Keratinocyte (primary cell): ENCODE measurements at regions not wholly inside any gene's neighbourhood (a gene's known extent, or its start where the extent isn't known, plus 50 kb on each side); places are given as distances from the start of the nearest gene placed in this dataset.

Experiments
- EZH2 ChIP-seq: IDR thresholded peaks from one replicate; pipeline ENCODE4 v1.6.1; 2012; ENCODE audit warnings: inconsistent platforms, mild to moderate bottlenecking, low read length, moderate library complexity
- TF ChIP-seq, protein P1 (sequence below), 3 experiments: IDR thresholded peaks in 1 of 3; conservative IDR thresholded peaks in 1 of 3; optimal IDR thresholded peaks in 1 of 3; 2 replicates in 2 of 3; 3 replicates in 1 of 3; pipeline versions ENCODE3 to v1.5.1; 2011; ENCODE audit warnings: low read length in 3 of 3, mild to moderate bottlenecking in 3 of 3, moderate library complexity in 2 of 3, control low read depth in 1 of 3, inconsistent platforms in 1 of 3; ENCODE audit not compliant: insufficient read depth in 2 of 3; ENCODE audit errors: extremely low read depth in 1 of 3

DNA sequence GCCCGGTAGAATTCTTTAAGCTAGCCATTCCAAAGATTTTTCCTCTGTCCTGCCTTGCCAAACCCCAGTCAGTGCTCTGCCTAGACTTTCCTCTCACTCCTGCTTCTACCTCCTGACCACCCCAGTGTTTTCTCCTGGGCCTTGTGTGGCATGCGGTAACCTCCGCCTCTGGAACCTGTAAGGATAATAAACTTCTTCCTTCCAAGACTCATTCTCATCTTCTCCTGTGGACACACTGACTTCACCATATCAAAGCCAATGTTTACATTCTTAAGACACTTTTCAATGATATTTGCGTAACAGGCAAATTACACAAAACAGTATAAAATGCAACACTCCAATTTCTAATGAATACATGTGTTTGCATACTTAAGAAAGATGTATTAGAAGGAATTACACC lies 354.6 kb downstream of the RNF144B start:
- TF ChIP-seq, protein P1, sequence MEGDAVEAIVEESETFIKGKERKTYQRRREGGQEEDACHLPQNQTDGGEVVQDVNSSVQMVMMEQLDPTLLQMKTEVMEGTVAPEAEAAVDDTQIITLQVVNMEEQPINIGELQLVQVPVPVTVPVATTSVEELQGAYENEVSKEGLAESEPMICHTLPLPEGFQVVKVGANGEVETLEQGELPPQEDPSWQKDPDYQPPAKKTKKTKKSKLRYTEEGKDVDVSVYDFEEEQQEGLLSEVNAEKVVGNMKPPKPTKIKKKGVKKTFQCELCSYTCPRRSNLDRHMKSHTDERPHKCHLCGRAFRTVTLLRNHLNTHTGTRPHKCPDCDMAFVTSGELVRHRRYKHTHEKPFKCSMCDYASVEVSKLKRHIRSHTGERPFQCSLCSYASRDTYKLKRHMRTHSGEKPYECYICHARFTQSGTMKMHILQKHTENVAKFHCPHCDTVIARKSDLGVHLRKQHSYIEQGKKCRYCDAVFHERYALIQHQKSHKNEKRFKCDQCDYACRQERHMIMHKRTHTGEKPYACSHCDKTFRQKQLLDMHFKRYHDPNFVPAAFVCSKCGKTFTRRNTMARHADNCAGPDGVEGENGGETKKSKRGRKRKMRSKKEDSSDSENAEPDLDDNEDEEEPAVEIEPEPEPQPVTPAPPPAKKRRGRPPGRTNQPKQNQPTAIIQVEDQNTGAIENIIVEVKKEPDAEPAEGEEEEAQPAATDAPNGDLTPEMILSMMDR (optimal IDR thresholded peaks at IDR 0.05 in 1 of 3, IDR thresholded peaks at IDR 0.05 in 1 of 3, conservative IDR thresholded peaks at IDR 0.05 in 1 of 3; ENCODE audit: extremely low read depth in 1 of 3, insufficient read depth in 2 of 3, low read length in 3 of 3) = no peak
- TF ChIP-seq EZH2 = no peak
